Pons (tissue), 1 donor: ENCODE measurements at regions not wholly inside any gene's neighbourhood (a gene's known extent, or its start where the extent isn't known, plus 50 kb on each side); places are given as distances from the start of the nearest gene placed in this dataset.

Experiments used
- DNase-seq: peaks from one replicate; pipeline ENCODE4 v3.0.0-alpha.2; 2016; ENCODE audit warnings: low spot score

DNA sequence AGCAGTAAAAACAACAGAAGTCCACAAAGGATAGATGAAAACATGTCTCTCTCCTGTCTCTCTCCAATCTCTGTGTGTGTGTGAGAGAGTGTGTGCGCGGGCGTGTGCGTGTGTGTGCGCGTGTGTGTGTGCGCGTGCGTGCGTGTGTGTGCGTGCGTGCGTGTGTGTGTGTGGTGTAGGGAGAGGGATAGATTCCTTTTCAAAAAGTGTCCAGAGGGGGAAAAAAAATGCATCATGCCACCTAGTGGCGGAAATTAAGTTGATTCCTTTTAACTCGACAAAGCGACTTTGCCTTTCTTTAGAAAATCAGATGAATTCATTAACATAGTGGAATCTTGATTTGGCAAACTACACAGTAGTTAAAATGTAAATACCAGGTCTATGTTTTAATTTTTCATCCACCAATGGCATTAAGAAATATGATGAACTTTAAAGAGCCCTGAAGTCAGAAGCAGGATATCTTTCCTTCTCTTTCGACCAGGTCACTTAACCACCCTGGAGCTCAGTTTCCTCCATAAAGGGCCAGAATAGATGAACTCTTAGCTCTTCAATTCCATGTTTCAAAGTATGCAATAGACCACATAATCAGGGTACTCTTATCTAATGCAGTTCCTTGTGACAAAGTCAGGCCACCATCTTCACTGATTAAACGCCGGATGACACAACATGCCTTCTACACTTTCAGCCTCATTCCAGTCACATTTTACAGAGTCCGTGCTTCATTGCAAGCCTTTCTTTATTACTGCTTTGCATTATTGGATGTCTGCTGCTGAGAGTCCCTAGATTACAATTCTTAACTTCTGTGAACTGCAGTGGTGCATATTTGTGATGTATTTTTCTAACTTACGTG lies 162.8 kb downstream of the FBXO8 start:
- peak; percentile 70 for DNase-seq

DNA sequence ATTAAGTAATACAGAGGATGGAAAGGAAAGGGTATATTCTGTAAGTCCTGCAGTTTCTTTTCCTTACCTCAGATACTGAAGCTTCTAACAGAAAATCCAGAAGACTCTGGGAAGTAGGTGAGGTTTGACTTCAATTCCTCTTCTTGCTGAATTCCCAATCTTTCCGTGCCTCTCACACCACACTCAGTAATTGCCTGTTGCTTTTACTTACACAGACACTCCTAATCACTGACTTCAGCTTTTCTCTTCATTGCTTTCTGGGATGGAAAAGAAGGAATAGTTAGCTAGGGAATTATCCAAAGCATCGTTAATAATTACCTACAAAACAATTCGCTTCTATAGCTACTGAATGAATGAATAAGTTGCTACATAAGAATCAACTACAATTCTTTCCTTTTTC lies 163.6 kb downstream of the FBXO8 start:
- peak; percentile 19 for DNase-seq

DNA sequence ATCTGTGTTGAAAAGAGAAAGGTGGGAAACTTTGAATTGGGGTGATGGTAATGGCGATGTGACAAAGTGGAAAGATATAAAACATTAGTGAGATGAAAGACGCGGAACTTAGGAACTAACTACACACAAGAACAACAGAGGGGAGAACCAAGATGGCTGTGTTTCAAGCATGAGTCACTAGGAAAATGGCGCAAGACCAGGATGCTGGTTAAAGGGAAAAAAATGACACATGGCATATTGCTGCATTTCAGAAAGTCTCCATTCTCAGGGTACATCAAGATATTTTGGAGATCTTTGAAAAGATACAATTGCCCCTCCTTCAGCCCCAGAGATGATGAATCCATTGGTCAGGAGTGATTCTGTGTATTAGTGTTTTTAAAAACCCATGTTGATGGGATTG lies 164.4 kb downstream of the FBXO8 start:
- no peak for DNase-seq

DNA sequence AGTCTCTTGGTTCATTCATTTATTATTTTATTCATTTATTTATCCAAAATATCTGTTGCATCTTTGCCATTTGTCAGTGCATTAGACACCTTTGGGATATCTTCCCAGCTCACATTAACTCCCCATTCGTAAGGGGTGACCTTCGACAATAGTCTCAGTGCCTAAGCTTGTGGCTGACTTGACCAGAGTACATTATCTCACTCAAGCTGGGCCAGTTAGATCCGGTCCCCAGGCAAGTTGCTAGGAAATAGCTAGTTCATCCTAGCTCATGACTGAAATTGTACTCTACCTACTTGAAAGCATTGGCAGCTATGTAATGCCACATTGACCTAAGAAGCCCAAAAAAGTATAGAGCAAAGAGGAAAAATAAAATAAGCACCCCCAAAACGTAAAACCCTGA lies 165.3 kb downstream of the FBXO8 start:
- no peak for DNase-seq

DNA sequence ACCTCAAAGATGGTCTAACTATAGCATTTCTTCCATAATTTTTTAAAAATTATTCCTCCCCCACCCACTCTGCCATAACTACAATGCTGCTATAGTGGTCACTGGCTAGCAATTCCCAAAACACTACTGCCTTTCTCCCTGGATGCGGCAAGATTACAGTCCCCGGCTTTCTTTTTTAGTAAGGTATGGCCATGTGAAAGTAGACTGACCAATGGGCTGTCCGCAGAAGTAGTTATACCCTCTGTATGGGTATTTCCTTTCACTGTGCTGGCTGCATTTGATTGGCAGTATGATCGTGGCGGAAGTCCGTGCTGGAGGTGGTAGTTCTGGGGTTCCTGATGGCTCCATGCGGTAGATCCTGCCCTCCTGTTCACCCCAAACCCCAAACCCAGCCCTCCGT lies 166.0 kb downstream of the FBXO8 start:
- no peak for DNase-seq

DNA sequence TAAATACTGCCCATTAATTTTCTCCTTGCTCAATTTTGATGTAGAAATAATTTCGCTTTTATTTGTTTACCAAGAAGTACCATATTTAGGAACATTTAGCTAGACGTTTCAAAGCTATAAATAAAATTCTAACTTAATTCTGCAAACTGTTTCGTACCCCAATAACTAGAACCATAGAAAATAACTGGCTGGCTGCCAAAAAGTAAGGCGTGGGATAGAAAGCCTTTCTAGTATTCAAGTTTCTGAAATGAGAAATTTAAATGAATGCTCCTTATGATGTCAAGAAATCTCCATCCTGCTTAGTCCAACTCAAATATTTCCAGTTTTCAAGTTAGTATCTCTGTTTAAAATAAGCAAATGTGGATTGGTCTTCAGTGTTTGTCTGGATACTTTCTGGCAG lies 167.4 kb downstream of the FBXO8 start:
- no peak for DNase-seq

DNA sequence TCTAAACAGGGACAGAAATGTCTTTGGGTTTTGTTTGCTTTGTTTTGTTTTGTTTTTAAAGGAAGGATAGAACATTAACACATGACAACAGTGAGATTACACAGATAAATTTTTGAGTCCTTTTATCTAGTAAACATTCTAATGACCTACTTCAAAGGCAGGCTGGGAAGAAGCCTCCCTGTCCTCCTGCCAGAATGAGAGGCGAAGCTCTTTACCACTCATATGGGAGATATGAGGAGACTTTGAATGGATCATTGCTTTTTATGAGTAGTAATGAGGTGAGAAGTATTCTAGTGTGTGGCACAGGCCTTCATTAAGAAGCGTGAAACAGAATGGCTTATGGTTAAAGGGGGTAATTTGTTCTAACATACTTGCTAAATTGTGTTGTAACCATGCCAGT lies 172.0 kb downstream of the FBXO8 start:
- DNase-seq, result no peak

DNA sequence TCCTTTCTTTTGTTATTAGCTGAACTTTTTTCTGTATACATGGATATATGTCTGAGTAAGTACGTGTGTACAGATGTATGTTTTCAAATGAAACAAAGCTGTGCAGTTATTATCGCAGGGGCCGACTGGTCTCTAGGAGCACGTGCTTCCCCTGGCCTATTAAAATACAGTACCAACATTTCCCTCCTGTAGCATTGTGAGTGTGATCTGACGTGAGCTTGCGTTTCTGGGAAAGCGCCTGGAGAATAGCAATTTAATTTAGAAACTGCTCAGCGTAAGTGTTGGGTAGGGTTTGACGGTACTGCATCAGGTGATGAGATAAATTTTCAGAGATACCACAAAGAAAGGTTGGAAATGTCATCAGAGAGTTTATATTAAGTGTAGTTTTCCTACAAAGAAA lies 173.3 kb downstream of the FBXO8 start:
- DNase-seq, result no peak

DNA sequence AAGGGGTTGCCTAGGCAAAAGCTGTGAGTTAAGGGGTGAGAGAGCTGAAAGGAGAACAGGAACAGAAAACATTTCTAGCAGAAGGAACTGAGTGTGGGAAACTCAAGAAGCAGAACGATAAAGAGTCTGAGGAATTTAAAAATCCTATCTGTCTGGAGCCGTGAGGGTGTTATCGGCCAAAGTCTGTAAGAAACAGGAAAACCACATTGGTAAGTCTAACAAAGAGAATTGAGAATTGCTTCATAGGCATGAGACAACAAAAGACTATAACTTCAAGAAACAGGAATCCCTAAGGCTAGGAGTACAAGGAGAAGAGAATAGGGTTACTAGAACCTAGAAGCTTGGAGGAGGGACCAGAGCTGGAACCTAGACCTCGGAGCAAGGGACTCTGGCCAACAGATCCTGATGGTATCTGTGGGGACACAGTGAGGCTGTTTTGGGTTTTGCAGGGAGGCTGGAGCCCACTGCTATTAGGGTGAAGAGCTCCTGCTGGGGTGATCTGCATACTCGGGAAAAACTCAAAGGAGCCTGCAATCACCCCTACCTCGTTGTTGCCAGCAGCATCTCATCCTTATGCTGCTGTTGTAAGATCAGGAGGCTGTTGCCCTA lies 175.6 kb downstream of the FBXO8 start:
- peak; percentile 6 for DNase-seq

DNA sequence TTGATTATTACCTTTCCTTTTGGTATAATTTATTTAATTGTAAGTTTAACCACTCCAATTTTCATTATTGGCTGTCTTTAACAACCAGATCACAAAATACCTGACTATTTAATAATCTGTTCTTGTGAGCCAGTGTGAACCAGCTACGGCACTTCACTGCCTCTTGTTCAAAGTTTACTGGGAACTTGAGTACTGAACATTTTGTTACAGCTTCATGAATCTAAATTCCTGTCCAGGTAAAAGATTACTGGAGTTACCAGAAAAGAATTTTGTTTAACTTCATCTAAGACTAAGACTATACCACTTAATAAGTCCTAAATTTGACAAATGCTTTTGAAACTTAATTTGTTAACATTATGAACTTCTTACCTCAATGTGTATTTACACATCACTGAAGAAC lies 178.3 kb downstream of the FBXO8 start:
- no peak for DNase-seq

DNA sequence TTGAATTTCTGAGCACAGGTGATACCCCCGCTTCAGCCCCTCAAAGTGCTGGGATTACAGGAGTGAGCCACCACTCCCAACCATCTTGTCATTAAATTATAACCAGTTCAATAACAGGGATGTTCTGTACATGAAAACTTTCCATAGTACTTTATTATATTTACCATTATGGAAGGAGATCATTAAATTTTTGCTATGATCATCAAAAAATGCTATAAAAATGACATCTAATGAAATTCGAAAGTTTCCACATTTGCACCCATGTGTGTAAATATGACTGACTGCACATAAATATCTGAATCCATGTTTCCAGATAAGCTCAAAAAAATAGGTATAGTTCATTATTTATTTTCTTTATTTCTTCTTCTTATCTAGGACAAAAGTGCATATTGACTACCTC lies 182.6 kb downstream of the FBXO8 start:
- no peak for DNase-seq

DNA sequence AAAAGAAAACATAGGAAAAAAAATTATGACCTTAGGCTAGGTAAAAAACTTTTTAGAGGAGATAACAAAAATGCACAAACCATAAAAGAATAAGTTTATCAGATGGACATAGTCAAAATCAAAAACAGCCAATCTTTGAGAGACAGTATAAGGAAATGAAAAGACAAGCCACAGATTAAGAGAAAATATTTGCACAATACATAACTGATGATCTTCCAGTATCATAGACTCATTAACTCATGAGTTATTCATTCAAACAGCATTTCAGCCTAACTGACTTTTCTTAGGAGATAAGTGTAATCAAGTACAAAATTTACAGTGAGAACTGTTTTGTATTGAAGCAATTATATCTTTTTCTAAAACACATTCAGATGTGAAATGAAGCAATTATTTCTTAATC lies 183.8 kb downstream of the FBXO8 start:
- no peak for DNase-seq

DNA sequence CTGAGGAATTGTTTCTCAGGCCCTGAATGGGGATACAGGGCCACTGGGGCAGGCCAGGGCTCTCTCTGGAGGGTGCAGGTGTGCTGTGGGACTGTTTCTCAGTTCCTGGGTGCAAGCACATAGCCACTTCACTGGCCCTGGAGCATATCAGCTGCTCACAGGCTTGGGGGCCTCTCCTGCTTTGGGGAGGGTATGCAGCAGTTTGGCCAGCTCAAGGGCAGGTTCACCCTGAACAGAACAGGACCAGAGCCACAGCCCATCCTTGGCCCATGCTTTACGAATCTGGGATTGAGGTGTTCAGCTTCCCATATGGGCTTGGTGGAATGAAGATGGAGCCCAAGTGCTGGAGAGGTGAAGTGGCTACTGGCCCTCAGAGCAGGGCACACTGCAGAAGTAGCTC lies 186.5 kb downstream of the FBXO8 start:
- no peak for DNase-seq

DNA sequence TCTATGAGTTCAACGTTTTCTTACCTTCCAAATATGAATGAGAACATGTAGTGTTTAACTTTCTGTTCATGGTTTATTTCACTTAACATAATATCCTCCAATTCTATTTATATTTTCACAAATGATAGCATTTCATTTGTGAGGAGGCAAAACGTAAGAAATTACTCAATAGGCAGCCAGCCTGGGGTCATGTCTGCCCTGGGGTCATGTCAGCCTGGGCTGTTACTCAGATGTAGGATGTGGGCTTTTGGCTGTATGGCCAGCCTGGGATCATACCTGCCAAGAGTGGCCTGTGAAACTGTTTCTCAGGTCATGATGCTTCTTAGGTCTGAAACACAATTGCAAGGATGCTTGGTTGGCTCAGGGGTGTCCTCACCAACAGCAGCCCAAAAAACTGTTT lies 187.0 kb downstream of the FBXO8 start:
- no peak for DNase-seq

DNA sequence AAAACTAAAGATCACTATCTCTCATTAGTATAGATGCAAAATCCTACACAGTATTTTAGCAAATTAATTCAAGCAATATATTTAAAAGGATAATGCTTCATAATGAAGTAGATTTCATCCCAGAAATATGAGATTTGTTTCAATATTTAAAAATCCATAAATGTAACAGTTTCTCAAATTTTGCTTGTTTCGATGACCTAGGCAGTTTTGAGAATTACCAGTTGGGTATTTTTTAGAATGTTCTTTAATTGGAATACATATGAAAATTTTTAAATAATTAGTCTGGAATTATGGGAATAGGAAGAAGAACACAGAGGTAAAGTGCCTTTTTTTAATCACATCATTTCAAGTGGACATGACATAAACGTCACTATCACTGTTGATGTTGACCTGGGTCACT lies 192.3 kb downstream of the FBXO8 start:
- no peak for DNase-seq

DNA sequence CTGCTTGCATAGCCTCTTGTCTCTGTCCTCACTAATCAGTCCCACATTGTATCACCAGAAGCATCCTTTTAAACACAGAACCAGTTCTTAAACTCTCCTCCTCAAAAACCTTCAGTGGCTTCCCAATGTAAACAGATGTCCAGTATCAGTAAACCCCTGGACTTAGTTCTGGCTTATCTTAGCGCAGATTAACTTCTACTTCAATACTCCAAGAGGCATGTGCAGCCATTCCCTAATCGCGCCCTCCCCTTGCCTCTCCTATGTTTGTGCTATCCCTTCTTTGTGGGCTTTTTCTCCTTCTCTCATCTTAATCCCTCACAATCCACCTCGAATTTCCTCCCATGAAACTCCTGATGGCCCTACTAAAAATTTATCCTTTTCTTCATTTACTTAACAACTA lies 193.8 kb downstream of the FBXO8 start:
- DNase-seq, result no peak

DNA sequence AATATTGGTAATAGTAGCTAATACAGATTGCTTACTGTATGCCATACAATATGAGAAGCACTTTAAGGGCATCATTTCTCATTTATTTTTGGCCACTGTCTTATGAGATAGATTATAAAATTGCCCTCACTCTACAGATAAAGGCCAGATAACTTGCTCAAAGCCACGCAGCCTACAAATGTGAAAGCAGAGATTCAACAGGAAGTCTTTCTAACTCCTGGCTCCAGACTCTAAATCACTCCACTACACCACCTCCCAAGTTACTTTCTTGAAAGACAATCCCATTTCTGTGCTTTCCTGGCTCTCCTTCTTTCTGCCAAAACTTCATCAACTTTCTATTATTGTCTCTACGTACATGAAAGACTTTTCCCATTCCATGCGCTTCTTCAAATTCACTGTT lies 194.7 kb downstream of the FBXO8 start:
- DNase-seq, result no peak

DNA sequence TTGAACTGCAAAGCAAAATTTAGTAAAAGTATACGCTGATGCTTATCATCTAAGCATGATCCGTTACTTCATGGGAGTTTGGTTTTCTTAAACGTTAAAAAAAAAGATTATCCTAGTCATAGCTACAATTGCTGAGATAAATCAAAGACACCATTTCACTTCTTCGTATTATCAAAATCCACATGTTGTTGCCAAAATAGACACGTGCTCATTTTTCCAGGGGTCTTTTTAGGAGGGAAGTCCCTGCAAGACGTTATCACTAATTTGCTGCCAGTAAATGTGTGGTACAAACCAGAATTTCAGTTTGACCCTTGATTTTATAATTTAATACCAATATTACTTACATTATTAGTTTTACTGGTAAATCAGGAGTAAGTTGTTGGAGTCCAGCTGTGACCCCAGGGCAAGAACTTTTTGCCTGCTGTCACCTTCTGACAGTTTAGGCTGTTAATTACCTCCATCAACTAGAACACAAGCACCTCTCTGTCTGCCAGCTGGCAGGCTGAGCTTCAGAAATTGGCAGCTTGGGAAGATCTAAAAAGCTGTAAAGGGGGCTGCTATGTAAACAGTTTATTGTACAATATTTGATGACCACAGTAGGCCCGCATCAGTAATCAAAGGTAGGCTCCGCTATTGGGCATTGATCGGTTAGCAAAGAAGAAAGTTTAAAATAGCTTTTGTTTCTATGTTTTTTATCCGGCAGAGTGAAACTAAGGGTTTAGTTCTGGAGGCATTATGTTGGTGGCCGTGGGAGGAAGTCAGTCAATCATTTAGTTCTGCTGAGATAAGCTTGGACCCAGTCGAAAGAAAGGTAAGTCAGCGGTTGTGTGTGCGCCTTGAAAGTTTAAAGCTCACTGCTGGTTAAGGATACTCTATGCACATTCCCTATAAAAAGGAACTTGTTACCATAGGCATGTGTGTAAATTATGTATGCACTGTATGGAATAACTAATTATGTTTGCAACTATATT lies 196.4 kb downstream of the FBXO8 start:
- DNase-seq, result no peak

DNA sequence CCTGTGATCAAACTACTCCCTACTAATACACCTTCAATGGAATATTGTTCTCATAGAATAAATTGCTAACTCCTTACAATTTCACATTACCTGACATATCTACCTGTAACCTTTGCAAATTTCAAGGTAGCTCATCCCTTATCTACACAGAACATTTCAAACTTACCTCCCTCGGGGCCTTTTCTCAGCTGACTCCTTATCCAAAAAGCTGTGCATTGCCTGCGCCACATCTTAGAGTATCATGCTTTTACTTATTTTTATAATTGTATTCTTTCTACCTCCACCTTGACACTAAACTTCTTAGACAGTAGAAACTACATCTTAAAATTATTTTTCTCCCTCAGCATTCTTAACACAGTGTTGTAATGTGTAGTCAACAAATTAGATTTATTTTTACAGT lies 198.5 kb downstream of the FBXO8 start:
- no peak for DNase-seq

DNA sequence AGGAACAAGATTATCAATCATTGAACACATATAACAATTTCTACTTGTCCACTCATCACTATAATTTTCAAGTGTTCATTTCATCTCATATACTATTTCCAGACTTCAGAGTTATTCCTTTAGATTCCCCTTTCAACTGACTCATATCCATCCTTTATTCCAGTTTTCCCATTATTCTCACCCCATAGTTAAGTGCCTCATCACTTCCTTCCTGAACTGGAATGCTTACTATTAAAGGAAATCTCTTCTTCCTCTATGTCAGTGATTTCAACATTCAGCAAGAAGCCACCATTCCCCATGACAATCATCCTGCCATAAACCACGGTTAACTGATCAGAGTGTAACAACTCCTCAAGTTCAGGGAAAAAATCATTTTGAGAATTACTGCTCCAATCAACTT lies 198.9 kb downstream of the FBXO8 start:
- no peak for DNase-seq

DNA sequence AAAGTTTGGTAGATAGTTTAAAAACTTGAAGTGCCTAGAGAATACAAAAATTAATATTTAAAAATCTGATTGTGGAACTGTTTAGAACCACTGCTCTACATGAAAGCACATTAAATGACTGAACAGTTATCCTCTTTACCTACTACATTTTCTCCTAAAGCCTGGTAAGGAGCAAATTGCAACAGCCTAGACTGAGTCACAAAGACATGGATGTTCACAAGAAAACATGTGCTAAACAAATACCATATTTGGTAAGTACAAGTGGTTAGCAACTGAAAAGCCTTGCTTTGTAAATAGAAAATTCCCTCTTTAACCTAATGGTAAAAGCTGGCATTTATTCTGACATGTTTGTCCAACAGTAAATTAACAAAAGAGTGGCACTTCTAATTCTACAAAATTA lies 203.1 kb downstream of the FBXO8 start:
- no peak for DNase-seq

DNA sequence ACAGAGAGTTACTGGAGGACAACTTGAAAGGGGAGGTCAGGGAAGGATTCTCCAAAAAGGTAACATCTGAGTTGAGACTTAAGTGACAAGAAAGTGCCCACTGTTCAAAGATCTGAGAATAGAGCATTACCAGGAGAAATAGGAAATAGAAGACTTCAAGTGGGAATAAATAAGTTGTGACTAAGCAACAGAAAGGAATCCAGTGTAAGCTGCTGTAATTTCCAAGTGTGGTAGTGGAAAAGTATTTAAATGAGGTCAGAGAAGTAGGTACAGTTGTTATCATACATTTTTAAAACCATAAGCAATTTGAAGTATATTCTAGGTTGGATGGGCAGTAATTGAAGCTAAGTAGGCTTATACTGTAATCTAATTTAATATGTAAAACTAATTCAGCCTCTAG lies 211.9 kb downstream of the FBXO8 start:
- DNase-seq, result no peak

DNA sequence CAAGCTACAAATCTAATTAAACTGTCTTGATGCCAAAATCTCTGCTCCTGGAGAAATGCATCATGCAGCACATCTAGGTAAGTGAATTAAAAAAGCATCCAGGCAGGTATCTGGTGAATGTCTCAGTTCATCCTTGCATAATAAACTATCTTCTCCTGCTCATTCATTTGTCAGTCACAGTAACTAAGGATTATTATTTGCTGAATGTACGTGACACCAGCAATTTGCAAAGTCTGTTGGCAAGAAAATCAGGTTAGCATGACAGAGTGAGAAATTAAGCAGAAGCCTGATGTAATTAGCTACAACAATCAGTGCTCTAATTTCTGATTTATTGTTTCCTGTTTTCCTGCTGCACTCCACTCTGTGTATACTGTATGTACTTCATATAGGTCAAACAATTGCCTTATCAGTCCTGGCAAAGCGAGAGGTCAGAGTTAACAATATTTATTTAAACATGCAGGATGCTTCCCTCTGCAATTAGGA lies 213.6 kb downstream of the FBXO8 start:
- no peak for DNase-seq
